ENCODE measurements at regions not wholly inside any gene's neighbourhood (a gene's known extent, or its start where the extent isn't known, plus 50 kb on each side); places are given as distances from the start of the nearest gene placed in this dataset.

GRCh38 chr17:31674305-31674704 lies 184.7 kb downstream of the COPRS start:
- H3K27ac ChIP-seq = no peak overlapping the region
- no peaks in the 10 kb centered on the region for H3K36me3 ChIP-seq (replicated peaks)
- DNase-seq = peak; percentile 61

GRCh38 chr17:31673076-31673475 lies 186.0 kb downstream of the COPRS start:
- no peak for DNase-seq
- no peak overlapping the region for H3K4me3 ChIP-seq (ENCODE audit: low read depth, low read length)
- in situ Hi-C loops (cut with HindIII; ENCODE audit: low pct_ligation_motif_present, low sequenced_read_pairs) = no loop called here
- H3K27ac ChIP-seq = no peak overlapping the region
- no peak for TF ChIP-seq CTCF (IDR thresholded peaks at IDR 0.05; ENCODE audit: low read depth, low read length, missing control alignments)
- no peaks in the 10 kb centered on the region for H3K27me3 ChIP-seq (replicated peaks)
- no peaks in the 10 kb centered on the region for H3K36me3 ChIP-seq (replicated peaks)

More at GRCh38 chr17:31674305-31674704, 184.7 kb downstream of the COPRS start:
- in situ Hi-C loops (cut with HindIII; ENCODE audit: low pct_ligation_motif_present, low sequenced_read_pairs) = no loop called here
- no peaks in the 10 kb centered on the region for H3K27me3 ChIP-seq (replicated peaks)
- no peak overlapping the region for H3K4me3 ChIP-seq (ENCODE audit: low read depth, low read length)
- no peak for TF ChIP-seq CTCF (IDR thresholded peaks at IDR 0.05; ENCODE audit: low read depth, low read length, missing control alignments)

- DNase-seq = no peak
- in situ Hi-C loops (cut with HindIII; ENCODE audit: low pct_ligation_motif_present, low sequenced_read_pairs) = no loop called here
- H3K4me3 ChIP-seq (ENCODE audit: low read depth, low read length) = no peak overlapping the region
- H3K27me3 ChIP-seq (replicated peaks) = no peaks in the 10 kb centered on the region
- no peak for TF ChIP-seq CTCF (IDR thresholded peaks at IDR 0.05; ENCODE audit: low read depth, low read length, missing control alignments)
- H3K27ac ChIP-seq = no peak overlapping the region
- no peaks in the 10 kb centered on the region for H3K36me3 ChIP-seq (replicated peaks)
Observed at GRCh38 chr17:31672161-31672819, 186.8 kb downstream of the COPRS start.

GRCh38 chr17:31663576-31663975 lies 195.5 kb downstream of the COPRS start:
- Histone ChIP-seq H3K4me3 (ENCODE audit: low read depth, low read length) (no peak overlapping the region), H3K27me3 (replicated peaks) (no peaks in the 10 kb centered on the region), H3K36me3 (replicated peaks) (no peaks in the 10 kb centered on the region), H3K27ac (no peak overlapping the region)
- TF ChIP-seq CTCF (IDR thresholded peaks at IDR 0.05; ENCODE audit: low read depth, low read length, missing control alignments) = no peak
- in situ Hi-C loops (cut with HindIII; ENCODE audit: low pct_ligation_motif_present, low sequenced_read_pairs) = no loop called here
- no peak for DNase-seq

GRCh38 chr17:31660684-31661083 lies 198.4 kb downstream of the COPRS start:
- Histone ChIP-seq H3K36me3 (replicated peaks) (no peaks in the 10 kb centered on the region), H3K27me3 (replicated peaks) (no peaks in the 10 kb centered on the region), H3K27ac (no peak overlapping the region), H3K4me3 (ENCODE audit: low read depth, low read length) (no peak overlapping the region)
- DNase-seq = no peak
- in situ Hi-C loops (cut with HindIII; ENCODE audit: low pct_ligation_motif_present, low sequenced_read_pairs) = no loop called here
- TF ChIP-seq CTCF (IDR thresholded peaks at IDR 0.05; ENCODE audit: low read depth, low read length, missing control alignments) = no peak

- H3K27me3 ChIP-seq (replicated peaks) = no peaks in the 10 kb centered on the region
- H3K27ac ChIP-seq = no peak overlapping the region
- no peak for DNase-seq
- no peaks in the 10 kb centered on the region for H3K36me3 ChIP-seq (replicated peaks)
- no peak for TF ChIP-seq CTCF (IDR thresholded peaks at IDR 0.05; ENCODE audit: low read depth, low read length, missing control alignments)
- in situ Hi-C loops (cut with HindIII; ENCODE audit: low pct_ligation_motif_present, low sequenced_read_pairs) = no loop called here
- no peak overlapping the region for H3K4me3 ChIP-seq (ENCODE audit: low read depth, low read length)
Observed at GRCh38 chr17:31657876-31658275, 201.2 kb downstream of the COPRS start.
